ENCODE measurements at regions not wholly inside any gene's neighbourhood (a gene's known extent, or its start where the extent isn't known, plus 50 kb on each side); places are given as distances from the start of the nearest gene placed in this dataset.

DNA sequence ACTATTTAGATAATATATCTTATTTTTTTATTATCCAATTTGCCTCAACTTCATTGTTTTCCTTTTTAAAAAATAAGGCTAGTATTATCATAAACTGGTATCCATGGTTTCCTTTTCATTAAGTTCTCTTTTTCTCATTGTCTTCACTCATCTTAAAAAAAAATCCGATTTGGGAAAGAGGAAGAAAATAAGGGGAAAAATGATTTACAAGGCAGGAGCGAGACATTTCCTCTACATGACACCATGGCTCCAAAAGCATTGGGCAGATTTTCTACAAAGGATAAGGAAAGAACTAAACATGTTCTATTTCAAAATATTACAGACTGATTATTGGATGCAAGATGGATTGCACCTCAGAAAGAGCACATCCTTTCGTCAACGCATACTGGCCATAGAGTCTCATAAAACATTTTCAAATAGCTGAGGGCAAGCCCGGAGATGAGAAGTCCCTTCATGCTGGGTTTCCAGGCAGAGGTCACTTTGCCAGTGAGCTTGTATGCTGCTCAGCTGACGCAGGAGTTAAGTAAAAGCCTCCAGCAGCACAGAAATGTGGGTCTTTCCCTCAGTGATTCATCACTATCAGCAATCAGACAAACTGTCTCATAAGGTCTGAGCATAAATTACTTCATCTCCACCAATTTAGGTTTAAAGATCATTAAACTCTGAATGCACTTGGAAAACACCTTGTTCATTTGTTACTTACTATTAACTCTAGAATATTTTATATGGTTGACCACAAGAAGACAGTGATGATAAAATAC lies 129.0 kb upstream of the TNFAIP3 start:
- no peak for DNase-seq

DNA sequence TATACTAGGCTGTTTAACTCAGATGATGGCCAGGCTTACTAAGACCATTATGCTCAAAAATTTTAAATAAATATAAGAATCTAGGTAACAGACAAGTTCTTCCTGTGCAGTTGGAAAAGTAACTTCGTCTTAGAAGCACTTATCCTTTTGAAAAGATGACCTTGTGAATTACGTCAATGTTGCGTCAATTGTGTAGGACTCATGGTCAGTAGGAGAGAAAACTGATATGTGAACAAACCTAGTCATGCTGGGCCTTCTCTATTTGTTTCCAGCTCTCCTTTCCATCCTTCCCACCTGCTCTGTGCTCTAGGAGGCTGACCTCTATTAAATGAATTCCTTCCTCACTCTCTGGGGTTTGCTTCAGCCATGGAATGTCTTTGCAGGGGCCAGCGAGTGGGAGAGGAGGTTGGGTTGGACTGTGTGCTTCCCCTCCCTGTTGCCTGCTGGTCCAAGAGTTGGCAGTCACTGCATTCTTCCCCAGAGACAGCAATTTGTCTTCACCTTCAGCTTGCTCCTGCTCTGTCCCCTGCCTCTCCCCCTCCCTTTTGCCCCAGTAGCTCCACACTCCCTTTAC lies 128.0 kb upstream of the TNFAIP3 start:
- DNase-seq = no peak

- no peak for DNase-seq
Measured at GRCh38 chr6:137739544-137739943, 127.5 kb upstream of the TNFAIP3 start.

DNA sequence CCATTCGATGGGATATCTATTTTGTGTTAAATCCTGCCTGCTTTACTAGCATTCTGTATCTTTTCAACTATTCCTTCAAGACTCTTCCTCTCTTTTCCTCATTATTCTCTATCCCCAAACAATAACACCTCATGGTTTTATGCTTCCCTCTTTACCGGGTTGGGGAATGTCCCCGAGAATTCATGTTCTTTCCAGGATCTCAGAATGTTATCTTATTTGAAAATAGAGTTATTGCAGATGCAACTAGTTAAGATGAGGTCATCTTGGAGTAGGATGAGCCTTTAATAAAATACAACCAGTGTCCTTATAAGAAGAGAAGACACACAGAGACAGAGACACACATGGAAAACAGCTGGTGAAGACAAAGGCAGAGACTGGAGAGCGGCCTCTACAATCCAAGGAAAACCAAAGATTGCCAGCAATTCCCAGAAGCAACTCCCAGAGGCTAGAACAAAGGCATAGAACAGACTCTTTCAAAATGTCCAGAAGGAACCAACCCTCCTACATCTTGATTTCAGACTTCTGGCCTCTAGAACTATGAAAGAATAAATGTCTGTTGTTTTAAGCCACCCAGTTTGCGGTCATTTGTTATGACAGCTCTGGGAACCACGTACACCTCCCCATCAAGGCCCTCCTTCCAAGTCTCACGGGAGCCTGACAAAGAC lies 126.8 kb upstream of the TNFAIP3 start:
- no peak for DNase-seq

- DNase-seq = no peak
Measured at GRCh38 chr6:137740967-137741761, 125.9 kb upstream of the TNFAIP3 start.

GRCh38 chr6:137743493-137743892 lies 123.6 kb upstream of the TNFAIP3 start:
- no peak for DNase-seq

DNA sequence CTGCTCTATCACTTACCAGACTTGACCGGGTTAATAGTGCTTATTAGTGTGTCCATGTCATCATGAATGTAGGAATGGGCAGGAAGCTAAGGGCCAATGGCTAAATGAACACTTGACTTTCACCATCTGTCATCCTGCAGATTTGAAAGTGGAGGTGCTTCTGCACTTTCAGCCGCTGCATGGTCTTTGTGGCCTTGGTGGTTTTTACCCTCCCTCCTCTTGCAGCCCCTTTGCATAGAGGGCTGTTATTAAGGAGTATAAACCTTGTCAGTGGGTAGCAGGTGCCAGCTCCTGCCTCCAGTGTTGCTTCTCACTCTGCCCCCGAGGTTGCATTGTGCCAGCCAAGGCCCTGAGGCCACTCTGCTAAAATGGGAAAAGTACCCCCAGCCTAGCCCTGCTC lies 122.2 kb upstream of the TNFAIP3 start:
- DNase-seq = no peak

DNA sequence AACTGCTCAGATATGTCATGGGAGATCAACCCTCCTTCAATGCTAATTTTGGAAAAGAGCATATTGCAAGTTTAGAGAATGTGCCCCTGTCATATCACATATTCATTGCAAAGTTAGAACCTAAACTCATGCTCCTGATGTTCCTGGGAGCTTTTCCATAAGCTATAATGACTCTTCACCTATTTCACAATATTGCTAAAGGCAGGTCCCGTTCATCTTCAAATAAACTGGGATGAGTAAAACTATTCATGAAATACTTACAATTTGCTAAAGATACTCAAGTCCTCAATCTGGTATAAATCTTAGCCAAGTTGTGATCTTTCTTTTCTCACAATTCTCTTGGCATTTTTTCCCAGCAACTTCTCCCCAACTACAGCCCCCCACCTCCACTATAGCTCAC lies 121.7 kb upstream of the TNFAIP3 start:
- DNase-seq = no peak

- no peak for DNase-seq
Measured at GRCh38 chr6:137746264-137746663, 120.8 kb upstream of the TNFAIP3 start.

DNA sequence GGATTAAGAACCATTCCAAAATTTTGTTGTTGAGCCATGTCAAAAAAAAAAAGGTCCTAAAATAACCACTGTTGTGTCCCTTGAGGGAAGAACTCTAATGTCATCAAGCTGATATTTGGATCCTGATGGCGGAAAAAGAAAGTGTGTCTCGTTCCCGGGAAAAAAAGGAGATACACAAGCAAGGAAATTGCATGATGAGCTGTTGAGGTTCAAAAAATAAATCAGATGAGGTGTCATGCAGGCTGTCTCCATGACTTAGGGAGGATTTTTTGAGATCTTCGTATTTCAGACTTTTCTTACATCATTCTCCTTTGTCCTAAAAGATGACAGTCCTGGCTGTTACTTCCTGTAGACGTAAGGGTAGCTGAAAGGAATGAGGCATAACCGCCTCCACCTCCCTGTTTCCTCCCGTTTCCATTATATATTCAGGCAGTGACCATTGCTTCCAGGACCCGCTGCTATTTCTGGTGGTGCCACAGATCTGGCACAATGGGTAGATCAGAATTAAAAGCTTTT lies 117.3 kb upstream of the TNFAIP3 start:
- DNase-seq = no peak

GRCh38 chr6:137750297-137750696 lies 116.8 kb upstream of the TNFAIP3 start:
- DNase-seq = no peak

GRCh38 chr6:137751768-137752560 lies 115.1 kb upstream of the TNFAIP3 start:
- peak; percentile 3 to 46 for DNase-seq

DNA sequence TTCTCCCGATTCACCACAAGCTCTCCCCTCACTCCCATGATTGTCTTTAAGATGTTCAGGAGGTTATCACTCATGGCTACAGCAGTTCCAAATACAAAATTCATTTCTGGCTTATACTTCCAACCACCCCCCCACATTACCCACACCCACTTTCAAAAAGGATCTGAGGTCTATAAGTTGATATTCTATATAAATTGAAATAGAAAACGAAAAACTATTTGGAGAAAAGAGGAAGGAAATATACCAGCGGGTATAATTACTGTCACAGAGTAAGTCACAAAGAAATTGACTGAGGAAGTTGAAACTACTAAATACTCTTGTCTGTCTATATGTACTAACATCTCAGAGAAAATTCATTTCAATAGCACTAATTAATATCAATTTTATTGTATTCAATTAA lies 112.7 kb upstream of the TNFAIP3 start:
- DNase-seq = no peak

- DNase-seq = no peak
Measured at GRCh38 chr6:137754866-137755265, 112.2 kb upstream of the TNFAIP3 start.

DNA sequence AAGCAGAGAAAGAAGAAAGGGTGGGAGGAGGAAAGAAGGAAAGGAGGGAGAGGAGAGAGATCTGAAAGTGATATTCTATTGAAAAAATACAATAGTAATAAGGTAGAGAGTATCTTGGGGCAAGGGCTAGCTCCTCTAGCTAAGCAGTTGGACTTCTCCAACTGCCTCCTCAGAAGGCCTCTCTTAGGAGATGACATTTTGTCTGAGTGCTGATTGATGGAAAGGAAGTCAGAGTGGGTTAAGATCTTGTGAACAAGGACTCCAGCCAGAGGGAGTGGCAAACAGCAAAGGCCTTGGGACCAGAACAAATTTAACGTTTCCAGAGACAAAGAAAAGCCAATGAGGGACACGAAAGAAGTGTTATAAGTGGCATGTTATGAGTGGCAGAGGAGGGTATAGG lies 111.8 kb upstream of the TNFAIP3 start:
- no peak for DNase-seq

DNA sequence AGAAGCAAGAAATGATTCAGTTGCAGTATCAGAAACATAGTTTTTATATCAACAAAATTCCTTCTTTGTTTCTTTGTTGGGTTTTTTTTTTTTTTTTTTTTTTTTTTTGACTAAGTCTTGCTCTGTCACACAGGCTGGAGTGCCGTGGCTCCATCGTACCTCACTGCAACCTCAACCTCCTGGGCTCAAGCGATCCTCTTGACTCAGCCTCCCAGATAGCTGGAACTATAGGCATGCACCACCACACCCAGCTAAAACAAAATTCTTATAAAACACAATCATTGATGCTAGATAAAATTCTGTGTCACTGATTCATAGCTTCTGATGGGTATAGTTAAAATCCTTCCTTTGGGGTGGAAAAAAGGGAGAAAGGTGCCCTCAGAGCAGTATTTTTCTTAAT lies 110.3 kb upstream of the TNFAIP3 start:
- no peak for DNase-seq

DNA sequence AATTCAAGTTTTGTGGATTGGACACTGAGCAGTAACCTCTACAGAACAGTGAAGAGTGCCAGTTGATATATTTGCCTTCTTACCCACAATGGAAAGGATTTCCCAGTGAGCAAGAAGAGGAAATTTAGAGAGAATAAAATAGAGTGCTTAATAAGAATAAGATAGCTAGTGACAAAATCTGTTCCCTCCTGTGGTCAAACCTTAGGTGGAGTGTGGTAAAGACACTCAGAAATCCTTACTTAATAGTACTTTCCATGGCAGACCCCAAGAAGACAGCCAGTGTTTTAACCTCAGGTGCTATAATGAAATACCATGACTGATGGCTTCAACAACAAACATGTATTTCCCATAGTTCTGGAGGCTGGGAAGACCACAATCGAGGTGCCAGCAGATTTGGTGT lies 108.4 kb upstream of the TNFAIP3 start:
- no peak for DNase-seq

DNA sequence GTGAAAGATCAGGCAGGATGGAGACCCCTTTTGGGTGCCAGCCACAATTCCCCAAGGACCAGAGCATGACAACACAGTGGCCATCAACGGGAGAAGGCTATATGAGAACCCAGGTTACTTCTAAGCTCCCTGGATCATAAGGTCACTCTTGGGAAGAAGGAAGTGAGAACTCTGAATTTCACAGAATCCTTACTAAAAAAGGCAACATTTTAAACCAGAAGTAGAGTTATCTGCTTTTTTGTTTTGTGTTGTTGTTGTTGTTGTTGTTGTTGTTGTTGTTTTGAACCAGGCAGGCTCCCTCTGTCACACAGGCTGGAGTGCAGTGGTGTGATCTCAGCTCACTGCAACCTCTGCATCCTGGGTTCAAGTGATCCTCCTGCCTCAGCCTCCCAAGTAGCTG lies 107.4 kb upstream of the TNFAIP3 start:
- no peak for DNase-seq

DNA sequence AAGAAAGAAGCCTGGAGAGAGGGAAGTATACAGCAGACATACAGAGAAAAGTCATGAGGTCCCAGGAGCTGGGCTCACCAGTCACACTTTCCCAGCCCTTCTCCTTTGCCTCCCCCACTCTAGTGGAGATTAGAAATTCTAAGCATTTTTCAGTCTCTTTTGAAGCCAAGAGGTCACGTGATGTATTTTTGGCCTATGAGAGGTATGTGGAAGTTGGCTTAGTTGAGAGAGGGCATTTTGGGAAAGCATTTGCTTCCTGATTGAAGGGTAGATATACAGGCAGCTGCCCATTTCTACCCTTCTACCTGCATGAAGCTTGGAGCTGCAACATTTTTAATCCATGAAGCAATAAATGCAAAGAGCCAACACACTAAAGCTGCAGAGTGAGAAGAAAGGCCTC lies 106.0 kb upstream of the TNFAIP3 start:
- no peak for DNase-seq

GRCh38 chr6:137761487-137761886 lies 105.6 kb upstream of the TNFAIP3 start:
- no peak for DNase-seq

- no peak for DNase-seq
Measured at GRCh38 chr6:137762168-137763090, 104.6 kb upstream of the TNFAIP3 start.

All from NCI-H2081 (cell line).